HAP-1 (cell line): ENCODE measurements at regions not wholly inside any gene's neighbourhood (a gene's known extent, or its start where the extent isn't known, plus 50 kb on each side); places are given as distances from the start of the nearest gene placed in this dataset.

Experiments used
- DNase-seq, 2 experiments: peaks; one replicate each; pipeline ENCODE4 v3.0.0-alpha.2; 2016 to 2020; ENCODE audit warnings: low spot score in 2 of 2
- H3K27me3 ChIP-seq: fragments of 250-450 bp; sonication (Bioruptor Pico); 2 replicates; pipeline ENCODE4 v1.5.1; 2020; ENCODE audit warnings: low read depth, mild to moderate bottlenecking, moderate library complexity
- H3K36me3 ChIP-seq: fragments of 250-450 bp; sonication (Bioruptor Pico); replicated peaks from 2 replicates; pipeline ENCODE4 v1.5.1; 2020; ENCODE audit warnings: mild to moderate bottlenecking
- H3K4me1 ChIP-seq: fragments of 250-450 bp; sonication (Bioruptor Pico); 2 replicates; pipeline ENCODE4 v1.5.1; 2020; ENCODE audit warnings: mild to moderate bottlenecking
- H3K4me3 ChIP-seq: fragments of 250-450 bp; sonication (Bioruptor Pico); 2 replicates; pipeline ENCODE4 v1.5.1; 2020; ENCODE audit warnings: mild to moderate bottlenecking, moderate library complexity
- H3K9me3 ChIP-seq: fragments of 250-450 bp; sonication (Bioruptor Pico); 2 replicates; pipeline ENCODE4 v1.5.1; 2020; ENCODE audit warnings: mild to moderate bottlenecking, moderate library complexity
- in situ Hi-C: fragments of 300-500 bp; cut with MboI; formaldehyde crosslinking; loops from 3 replicates; pipeline ENCODE4 v1.14.3; 2020; ENCODE audit warnings: low sequenced_read_pairs, inconsistent platforms, mixed read lengths

DNA sequence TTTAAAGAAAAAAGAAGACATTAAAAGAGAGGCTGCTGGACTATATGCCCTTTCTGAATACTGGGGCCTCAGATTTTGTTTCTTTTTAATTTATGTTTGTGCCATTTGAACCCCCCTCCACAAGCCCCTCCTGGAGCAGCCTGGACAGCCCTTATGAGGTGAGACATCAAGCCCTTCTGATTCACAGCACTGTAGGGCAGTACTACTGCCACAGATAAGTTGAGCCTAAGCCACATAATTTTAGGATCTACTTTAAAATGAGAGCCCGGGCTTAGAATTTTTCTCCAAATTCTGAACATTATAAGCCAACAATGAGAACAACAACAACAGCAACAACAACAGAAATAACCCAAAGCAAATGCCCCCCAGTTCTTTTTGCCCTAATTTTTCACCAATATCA, 256.9 kb upstream of the SALL1 start:
- no peak for DNase-seq
- no peaks in the 10 kb centered on the region for H3K27me3 ChIP-seq
- H3K4me1 ChIP-seq: 0 out of 2 replicates have a peak, but pooled peaks cover 3% of the 10 kb centered on the region
- H3K9me3 ChIP-seq: no peaks in the 10 kb centered on the region
- in situ Hi-C loops: no loop called here
- H3K4me3 ChIP-seq: no peak overlapping the region
- no peaks in the 10 kb centered on the region for H3K36me3 ChIP-seq

DNA sequence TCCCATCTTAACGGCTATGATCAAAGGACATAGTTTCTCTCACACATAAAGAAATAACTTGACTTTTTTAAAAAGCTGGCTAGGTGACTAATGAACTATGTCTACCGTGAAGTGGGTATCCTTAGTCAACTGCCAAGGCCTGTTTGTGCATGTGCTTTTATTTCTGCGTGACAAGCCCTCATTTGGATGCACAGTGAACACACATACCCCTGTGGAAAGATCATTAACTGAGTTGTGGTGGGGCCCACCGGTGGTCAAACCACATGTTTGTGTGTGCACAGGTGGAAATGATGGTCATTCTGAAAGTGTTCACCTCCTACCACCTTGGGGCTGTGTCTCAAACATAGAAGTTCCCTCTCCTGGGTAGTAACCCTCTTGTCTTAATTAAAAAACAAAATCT, 256.1 kb upstream of the SALL1 start:
- Histone ChIP-seq H3K36me3 (no peaks in the 10 kb centered on the region), H3K9me3 (no peaks in the 10 kb centered on the region), H3K27me3 (no peaks in the 10 kb centered on the region), H3K4me3 (no peak overlapping the region), H3K4me1 (0 out of 2 replicates have a peak, but pooled peaks cover 3% of the 10 kb centered on the region)
- in situ Hi-C loops: no loop called here
- no peak for DNase-seq

- H3K4me3 ChIP-seq: no peak overlapping the region
- H3K36me3 ChIP-seq: no peaks in the 10 kb centered on the region
- H3K9me3 ChIP-seq: no peaks in the 10 kb centered on the region
- H3K4me1 ChIP-seq: 0 out of 2 replicates have a peak, but pooled peaks cover 3% of the 10 kb centered on the region
- no peak for DNase-seq
- in situ Hi-C loops: no loop called here
- no peaks in the 10 kb centered on the region for H3K27me3 ChIP-seq
Measured at GRCh38 chr16:51405361-51405760, 254.3 kb upstream of the SALL1 start.

- no peaks in the 10 kb centered on the region for H3K9me3 ChIP-seq
- no peaks in the 10 kb centered on the region for H3K27me3 ChIP-seq
- H3K4me1 ChIP-seq: 0 out of 2 replicates have a peak, but pooled peaks cover 3% of the 10 kb centered on the region
- no peak for DNase-seq
- in situ Hi-C loops: no loop called here
- no peaks in the 10 kb centered on the region for H3K36me3 ChIP-seq
- no peak overlapping the region for H3K4me3 ChIP-seq
Measured at GRCh38 chr16:51404386-51404785, 253.3 kb upstream of the SALL1 start.

DNA sequence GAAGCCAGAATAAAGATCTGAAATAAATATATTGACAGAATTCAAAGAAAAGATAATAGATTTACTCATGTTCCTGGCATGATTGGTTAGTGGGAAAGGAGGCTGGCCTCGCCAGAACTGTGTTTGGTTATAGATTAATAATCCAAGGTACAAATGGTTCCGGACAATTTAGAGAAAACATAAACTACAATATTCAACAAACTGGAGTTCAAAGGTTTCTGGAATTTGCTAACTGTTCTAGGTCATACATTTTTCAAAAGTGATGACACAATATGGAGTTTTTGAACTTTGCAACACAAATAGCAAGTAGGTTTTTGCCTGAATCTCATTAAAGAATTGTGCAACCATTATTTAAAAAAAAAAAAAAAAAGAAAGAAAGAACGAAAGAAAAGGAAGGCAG, 251.7 kb upstream of the SALL1 start:
- in situ Hi-C loops: no loop called here
- Histone ChIP-seq H3K4me3 (no peak overlapping the region), H3K9me3 (no peaks in the 10 kb centered on the region), H3K4me1 (no peaks in the 10 kb centered on the region), H3K27me3 (no peaks in the 10 kb centered on the region), H3K36me3 (no peaks in the 10 kb centered on the region)
- DNase-seq: no peak

DNA sequence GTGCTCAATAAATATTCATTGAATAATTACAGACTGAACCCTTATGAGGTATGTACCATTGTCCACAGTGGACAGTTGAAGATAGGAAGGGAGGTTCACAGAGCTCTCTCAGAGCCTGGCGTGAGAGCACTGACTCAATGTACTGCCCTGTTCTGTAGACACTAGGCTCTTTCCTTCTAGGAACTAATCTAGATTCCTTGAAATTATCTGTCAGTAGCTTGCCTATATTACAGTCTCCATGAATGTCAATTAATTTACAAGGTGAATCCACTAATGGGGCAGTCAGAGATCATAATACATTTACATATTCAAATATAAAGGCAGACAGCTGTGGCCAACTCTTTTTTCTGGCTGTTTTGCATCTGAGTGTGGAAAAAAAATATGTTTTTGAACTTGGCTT, 251.2 kb upstream of the SALL1 start:
- Histone ChIP-seq H3K4me3 (no peak overlapping the region), H3K36me3 (no peaks in the 10 kb centered on the region), H3K9me3 (no peaks in the 10 kb centered on the region), H3K27me3 (no peaks in the 10 kb centered on the region), H3K4me1 (no peaks in the 10 kb centered on the region)
- in situ Hi-C loops: no loop called here
- no peak for DNase-seq

DNA sequence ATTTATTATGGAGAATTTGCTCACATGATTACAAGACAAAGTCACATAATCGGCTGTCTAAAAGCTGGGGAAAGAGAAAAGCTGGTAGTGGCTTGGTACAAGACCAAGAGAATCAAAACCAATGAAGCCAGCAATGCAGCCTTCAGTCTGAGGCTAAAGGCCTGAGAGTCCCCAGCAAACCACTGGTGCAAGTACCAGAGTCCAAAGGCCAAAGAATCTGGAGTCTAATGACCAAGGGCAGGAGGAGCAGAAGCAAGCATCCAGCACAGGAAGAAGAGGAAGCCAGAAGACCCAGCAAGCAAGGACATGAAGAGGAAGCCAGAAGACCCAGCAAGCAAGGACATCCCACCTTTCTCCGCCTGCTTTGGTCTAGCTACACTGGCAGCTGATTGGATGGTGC, 250.6 kb upstream of the SALL1 start:
- Histone ChIP-seq H3K4me1 (no peaks in the 10 kb centered on the region), H3K36me3 (no peaks in the 10 kb centered on the region), H3K9me3 (no peaks in the 10 kb centered on the region), H3K4me3 (no peak overlapping the region), H3K27me3 (no peaks in the 10 kb centered on the region)
- in situ Hi-C loops: no loop called here
- no peak for DNase-seq

- Histone ChIP-seq H3K36me3 (no peaks in the 10 kb centered on the region), H3K9me3 (no peaks in the 10 kb centered on the region), H3K4me3 (no peak overlapping the region), H3K4me1 (no peaks in the 10 kb centered on the region), H3K27me3 (no peaks in the 10 kb centered on the region)
- no peak for DNase-seq
- in situ Hi-C loops: no loop called here
Measured at GRCh38 chr16:51399908-51400670, 249.0 kb upstream of the SALL1 start.

DNA sequence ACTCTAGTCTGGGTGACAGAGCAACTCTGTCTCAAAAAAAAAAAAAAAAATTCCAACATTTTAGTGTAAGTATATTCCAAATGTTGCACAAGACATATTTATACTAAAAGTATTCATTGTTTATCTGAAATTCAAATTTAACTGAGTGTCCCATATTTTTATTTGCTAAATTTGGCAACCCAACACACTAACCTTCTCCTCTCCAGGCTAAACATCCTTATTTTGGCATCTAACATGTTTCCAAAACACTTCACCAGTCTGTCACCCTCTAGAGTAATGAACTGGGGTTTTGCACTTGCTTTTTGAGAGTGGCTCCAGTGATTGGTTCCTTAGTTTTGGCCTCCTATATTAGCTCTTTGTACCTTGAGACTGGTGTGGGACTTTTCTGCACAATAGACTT, 243.4 kb upstream of the SALL1 start:
- peaks cover 37% of the 10 kb centered on the region for H3K4me1 ChIP-seq
- in situ Hi-C loops: no loop called here
- H3K36me3 ChIP-seq: no peaks in the 10 kb centered on the region
- DNase-seq: no peak
- H3K4me3 ChIP-seq: no peak overlapping the region
- H3K27me3 ChIP-seq: no peaks in the 10 kb centered on the region
- H3K9me3 ChIP-seq: no peaks in the 10 kb centered on the region

- H3K9me3 ChIP-seq: no peaks in the 10 kb centered on the region
- in situ Hi-C loops: no loop called here
- H3K36me3 ChIP-seq: no peaks in the 10 kb centered on the region
- no peak overlapping the region for H3K4me3 ChIP-seq
- DNase-seq: no peak
- no peaks in the 10 kb centered on the region for H3K27me3 ChIP-seq
- H3K4me1 ChIP-seq: peaks cover 46% of the 10 kb centered on the region
Measured at GRCh38 chr16:51393381-51394005, 242.4 kb upstream of the SALL1 start.

DNA sequence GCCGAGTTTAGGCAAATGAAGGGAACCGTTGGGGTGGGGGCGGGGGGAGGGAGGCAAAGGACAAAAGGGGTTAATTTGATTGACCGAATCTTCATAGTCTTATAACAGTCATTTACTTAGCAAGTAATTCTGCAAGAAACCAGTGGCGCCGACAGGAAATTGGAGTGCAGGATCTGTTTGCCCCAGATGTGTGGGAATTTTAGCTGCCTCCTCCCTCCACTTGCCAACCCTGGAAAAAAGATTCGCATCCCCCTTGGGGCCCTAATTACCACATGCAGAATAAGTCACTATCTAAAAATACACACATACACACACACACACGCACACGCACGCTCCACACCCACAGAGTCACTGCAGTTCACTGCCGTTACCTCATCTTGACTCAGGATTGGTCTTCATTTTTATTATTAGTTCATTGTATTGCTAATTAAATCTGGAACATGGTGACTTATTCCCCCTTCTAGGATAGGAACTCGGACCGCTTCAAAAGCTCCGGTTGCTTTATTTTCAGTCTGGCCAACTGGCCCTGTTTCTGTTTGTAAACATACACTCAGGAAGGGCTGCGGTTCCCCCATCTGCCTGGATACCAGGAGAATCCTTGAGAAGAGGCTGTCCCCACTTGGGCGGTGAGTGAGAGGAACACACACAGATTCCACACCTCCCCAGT, 241.6 kb upstream of the SALL1 start:
- H3K27me3 ChIP-seq: no peaks in the 10 kb centered on the region
- no peaks in the 10 kb centered on the region for H3K36me3 ChIP-seq
- DNase-seq: peak in 1 of 2 experiments; percentile 80
- peaks cover 51% of the 10 kb centered on the region for H3K4me1 ChIP-seq
- peak overlapping the region; percentile 6 for H3K4me3 ChIP-seq
- H3K9me3 ChIP-seq: no peaks in the 10 kb centered on the region
- in situ Hi-C loops: no loop called here

- DNase-seq: peak; percentile 92 to 98
- in situ Hi-C loops: no loop called here
- Histone ChIP-seq H3K9me3 (no peaks in the 10 kb centered on the region), H3K4me1 (peaks cover 51% of the 10 kb centered on the region), H3K36me3 (no peaks in the 10 kb centered on the region), H3K4me3 (peak overlapping the region; percentile 4; the same call in 1 of the 2 replicates), H3K27me3 (no peaks in the 10 kb centered on the region)
Measured at GRCh38 chr16:51391798-51392511, 240.9 kb upstream of the SALL1 start.

DNA sequence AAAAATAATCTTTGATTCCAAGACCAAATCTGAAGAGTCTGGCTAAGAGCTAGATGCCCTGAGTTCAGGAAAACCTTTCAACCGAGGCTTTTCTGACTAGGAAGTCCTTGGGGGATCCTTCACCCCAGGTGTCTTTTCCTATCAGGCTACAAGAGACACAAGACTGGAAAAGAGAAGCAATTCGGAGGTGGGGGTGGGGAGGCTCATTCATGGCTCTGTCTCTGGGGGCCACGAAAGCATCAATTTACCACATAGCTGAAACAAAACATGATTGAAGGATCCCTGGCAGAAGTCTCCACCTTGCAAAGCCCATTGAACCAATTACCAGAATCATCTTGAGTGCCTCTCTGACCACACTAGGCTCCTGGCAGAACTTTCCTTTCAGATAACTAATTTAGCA, 239.8 kb upstream of the SALL1 start:
- in situ Hi-C loops: no loop called here
- Histone ChIP-seq H3K36me3 (no peaks in the 10 kb centered on the region), H3K9me3 (no peaks in the 10 kb centered on the region), H3K4me1 (peaks cover 51% of the 10 kb centered on the region), H3K27me3 (no peaks in the 10 kb centered on the region), H3K4me3 (no peak overlapping the region)
- DNase-seq: peak; percentile 17 to 26
